ENCODE measurements at regions not wholly inside any gene's neighbourhood (a gene's known extent, or its start where the extent isn't known, plus 50 kb on each side); places are given as distances from the start of the nearest gene placed in this dataset.
"Not testable (repeated sequence)": the region's sequence is repeated elsewhere in the genome, so short reads cannot be mapped to it uniquely, and the experiment has no call there.

DNA sequence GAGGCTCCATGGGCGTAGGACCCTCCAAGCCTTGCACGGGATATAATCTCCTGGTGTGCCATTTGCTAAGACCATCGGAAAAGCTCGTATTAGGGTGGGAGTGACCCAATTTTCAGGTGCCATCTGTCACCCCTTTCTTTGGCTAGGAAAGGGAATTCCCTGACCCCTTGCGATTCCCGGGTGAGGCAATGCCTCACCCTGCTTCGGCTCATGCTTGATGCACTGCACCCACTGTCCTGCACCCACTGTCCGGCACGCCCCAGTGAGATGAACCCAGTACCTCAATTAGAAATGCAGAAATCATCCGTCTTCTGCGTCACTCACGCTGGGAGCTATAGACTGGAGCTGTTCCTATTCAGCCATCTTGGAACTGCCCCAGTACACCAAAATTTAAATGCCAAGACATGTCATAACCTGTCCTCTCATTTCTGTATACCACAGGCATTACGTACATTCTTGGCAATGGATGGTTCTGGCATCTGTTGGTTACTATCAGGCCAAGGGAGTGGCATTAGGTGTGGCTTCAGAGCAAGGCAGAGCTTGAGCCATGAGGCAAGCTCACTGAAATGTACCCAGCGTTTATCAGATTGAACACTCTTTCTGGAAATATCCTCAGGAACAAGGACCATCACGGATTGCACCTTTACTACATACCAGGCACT lies 95.4 kb upstream of the GALNT18 start:
- no peak for DNase-seq (ENCODE audit: low read depth, low spot score)

DNA sequence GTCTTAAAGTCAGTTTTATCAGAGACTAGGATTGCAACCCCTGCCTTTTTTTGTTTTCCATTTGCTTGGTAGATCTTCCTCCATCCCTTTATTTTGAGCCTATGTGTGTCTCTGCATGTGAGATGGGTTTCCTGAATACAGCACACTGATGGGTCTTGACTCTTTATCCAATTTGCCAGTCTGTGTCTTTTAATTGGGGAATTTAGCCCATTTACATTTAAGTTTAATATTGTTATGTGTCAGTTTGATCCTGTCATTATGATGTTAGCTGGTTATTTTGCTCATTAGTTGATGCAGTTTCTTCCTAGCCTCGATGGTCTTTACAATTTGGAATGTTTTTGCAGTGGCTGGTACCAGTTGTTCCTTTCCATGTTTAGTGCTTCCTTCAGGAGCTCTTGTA lies 93.3 kb upstream of the GALNT18 start:
- DNase-seq (ENCODE audit: low read depth, low spot score) = not testable (repeated sequence)

DNA sequence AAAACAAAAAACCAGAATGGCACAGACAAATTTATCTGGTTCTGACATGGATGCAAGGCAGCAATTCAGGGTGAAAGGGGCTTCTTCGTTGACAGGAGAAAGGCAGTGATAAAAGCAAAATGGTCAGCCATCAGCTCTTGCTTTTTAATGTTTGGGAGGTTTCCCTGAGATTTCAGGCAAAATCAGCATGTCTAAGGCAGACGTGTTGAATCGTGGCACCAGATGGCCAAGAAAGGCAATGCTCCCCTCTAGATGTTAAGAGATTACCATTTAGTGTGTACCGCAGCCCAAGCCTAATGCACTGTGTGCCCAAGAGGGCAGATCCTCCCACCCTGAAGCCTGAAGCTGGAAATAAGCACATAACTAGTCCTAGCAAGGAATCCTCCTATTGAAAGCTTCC lies 88.8 kb upstream of the GALNT18 start:
- DNase-seq (ENCODE audit: low read depth, low spot score) = no peak

DNA sequence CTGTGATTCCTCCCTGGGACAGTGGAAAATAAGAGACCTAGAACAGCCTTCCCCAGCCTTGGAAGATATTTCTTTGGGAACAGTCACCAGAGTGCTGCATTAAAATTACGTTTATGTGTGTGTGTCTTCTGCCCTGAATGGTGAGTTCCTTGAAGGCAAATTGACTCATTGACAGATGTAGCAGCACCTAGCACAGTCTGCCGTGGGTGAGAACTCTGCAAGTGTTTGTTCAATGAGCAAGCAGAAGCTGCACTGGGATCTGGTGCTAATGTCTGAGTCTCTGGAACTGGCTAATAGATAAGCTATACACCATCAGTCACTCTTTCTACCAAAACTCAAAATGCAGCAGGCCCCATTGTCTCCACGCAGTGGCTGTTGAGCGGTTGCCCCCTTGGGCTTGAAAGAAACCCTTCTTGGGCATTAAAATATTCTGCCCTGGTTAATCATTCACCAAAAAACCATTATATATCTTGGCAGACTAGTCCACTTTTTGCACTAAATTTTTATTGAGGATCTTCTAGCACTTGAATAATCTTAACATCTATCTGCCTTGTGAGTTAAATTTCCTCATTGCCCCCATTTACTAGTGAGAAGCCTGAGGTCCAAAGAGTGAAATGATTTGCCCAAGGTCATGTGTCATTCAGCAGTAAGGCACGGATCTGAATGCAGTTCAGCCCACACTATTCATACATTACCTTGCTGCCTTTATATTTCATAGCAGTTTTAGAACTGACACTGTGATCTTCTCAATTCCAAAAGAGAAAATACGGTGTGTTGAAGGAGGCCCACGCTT lies 87.8 kb upstream of the GALNT18 start:
- no peak for DNase-seq (ENCODE audit: low read depth, low spot score)

DNA sequence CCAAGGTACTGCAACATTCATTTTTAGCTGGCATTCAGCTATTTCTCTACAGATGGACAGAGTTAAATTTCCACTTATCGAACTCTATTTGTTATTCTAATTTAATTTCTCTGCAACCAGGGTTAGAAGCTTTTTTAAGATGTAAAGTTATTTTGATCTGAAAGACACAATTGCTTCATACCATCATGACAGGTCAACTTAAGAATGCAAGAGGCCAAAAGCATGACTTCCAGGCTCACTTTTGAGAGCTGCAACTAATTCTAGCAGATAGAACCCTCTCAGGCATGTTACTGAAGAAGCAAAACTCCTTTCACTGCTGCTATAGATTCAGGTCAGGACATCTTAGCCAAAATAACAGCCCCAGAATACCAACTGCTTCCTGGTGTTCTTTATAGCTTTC lies 86.5 kb upstream of the GALNT18 start:
- DNase-seq (ENCODE audit: low read depth, low spot score) = no peak

DNA sequence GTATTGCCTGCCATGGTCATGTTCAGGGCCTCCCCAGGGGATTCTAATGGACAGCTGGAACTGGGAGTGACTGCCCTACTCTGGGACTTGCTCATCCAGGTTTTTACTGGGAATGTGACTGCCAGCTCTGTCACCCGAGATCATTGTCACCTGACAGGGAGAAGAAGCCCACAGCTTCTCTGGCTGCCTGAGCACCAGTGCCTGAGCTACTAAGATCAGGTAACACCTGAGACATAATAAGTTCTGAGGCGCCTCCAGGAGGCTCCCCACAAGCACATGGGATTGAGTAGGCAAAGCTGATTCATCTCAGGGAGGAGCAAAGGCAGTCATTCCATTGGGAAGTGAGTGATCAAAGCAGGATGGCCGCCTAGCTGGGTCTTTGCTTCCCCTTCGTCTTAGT lies 84.2 kb upstream of the GALNT18 start:
- no peak for DNase-seq (ENCODE audit: low read depth, low spot score)

DNA sequence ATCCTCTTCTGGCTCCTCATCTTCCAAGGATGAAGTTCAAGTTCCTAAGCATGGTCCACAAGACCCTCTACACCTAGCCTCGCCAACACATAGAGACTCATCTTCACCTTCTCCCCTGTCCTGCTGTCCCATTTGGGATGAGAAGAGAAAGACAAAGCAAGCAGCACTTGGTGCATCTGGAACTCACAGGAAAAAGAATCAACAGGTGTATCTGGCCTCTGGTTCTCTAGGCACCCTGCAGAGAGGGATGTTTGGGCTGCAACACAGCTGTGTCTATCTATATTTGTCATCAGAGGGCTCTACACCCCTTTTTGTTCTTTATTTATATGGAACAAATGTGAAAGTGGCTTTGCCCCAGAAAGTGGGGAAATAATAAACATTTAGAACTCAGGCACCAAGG lies 82.1 kb upstream of the GALNT18 start:
- DNase-seq (ENCODE audit: low read depth, low spot score) = no peak

DNA sequence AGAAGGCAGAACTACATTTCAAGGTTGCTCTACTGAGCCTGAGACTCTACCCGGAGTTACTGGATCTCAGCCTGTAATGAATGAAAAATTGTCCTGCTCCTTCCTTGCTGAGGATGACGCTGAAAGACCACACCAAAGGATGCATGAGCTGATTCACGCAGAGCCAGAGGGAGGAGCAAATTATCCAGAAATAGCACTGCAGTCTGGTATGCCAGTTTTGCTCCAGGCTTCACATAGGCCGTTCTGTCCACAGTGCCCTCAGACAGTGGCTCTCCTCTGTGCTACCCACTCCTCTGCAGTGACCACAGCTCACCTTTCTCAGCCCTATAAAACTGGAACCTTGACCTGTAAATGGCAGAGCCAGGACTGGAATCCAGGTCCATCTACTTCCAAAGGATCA lies 79.3 kb upstream of the GALNT18 start:
- DNase-seq (ENCODE audit: low read depth, low spot score) = no peak

DNA sequence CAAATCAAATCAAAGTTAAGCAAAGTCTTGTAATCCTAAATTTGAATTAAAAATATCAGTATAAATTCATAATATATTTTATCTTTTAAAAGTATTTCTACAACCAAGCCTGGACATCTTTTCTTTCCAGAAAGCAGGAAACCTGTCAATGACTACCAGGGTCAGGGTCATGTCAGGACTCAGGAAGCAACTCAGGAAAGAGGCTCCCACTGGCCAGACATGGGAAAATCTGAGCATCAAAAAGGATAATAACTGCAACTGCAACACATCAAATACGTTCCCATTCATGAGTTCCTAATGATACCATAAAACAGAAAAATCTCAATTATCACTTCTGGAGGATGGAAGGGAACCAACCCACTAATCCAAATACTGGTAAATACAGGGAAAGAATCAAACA lies 76.0 kb upstream of the GALNT18 start:
- DNase-seq (ENCODE audit: low read depth, low spot score) = no peak

DNA sequence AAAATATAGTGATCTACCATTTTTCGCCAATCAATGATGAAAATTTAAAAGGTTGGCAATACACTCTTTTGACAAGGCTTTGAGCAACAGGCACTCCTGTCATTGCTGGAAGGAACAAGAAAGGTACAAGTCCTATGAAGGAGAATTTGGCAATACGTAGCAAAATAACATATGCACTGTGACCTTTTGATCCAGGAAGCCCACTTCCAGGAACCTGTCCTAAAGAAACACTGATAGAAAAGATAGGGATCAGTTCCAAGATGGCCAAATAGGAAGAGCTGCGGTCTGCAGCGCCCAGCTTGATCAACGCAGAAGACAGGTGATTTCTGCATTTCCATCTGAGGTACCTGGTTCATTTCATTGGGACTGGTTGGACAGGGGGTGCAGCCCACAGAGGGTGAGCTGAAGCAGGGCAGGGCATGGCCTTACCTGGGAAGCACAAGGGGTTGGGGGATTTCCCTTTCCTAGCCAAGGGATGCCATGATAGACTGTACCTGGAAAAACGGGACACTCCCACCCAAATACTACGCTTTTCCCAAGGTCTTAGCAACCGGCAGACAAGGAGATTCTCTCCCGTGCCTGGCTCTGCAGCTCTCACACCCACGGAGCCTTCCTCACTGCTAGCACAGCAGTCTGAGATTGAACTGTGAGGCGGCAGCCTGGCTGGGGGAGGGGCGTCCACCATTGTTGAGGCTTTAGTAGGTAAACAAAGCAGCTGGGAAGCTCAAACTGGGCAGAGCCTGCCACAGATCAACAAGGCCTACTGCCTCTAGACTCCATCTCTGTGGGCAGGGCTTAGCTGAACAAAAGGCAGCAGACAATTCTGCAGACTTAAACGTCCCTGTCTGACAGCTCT lies 69.7 kb upstream of the GALNT18 start:
- DNase-seq (ENCODE audit: low read depth, low spot score) = no peak

DNA sequence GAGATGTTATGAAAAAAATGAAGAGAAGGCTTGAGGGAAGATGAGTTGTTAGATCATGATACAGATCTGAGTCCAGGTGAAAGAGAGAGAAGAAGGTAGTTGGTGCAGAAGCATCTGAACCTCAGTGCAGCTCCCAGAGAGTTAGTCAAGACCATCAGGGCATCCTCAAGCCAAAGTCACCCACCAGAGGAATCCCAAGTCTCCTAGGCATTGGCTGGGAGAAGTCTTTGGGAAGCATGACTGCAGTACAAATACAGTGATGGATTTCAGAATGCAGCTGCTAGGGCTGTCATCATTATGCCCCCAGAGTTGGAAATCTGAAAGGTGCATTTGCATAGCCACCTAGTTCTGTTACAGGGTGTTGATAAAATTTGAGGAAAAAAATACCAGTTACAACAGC lies 59.7 kb upstream of the GALNT18 start:
- no peak for DNase-seq (ENCODE audit: low read depth, low spot score)

DNA sequence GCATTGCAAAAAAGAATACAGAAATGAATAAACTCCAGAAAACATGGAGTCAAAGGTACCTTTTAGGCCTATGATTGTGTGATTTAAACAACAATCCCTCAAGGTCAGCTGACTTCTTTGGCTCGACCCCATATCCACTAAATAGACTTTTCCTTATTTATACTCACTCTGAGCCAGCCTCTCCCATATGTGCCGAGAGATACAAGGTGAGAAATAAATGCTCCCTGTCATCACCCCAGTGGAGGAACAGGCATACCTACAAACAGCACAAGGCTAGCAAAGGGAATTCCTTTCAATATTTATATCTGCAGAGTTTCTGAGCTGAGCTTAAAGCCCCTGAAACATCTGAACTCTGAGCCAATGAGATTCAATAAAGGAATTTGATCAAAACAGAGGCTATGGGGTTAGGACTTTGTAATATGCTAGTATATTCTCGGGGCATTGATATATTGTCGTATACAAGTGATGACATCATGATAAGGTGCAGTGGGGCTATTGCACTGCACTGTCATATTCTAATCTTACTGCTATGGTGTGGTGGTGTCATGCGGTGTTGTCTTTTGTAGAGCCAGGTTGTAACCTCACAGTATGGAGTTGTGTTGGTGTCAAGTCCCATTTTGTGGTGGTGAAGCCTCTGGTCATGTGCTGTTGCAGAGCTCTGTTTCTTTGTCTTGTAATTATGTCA lies 56.0 kb upstream of the GALNT18 start:
- no peak for DNase-seq (ENCODE audit: low read depth, low spot score)

DNA sequence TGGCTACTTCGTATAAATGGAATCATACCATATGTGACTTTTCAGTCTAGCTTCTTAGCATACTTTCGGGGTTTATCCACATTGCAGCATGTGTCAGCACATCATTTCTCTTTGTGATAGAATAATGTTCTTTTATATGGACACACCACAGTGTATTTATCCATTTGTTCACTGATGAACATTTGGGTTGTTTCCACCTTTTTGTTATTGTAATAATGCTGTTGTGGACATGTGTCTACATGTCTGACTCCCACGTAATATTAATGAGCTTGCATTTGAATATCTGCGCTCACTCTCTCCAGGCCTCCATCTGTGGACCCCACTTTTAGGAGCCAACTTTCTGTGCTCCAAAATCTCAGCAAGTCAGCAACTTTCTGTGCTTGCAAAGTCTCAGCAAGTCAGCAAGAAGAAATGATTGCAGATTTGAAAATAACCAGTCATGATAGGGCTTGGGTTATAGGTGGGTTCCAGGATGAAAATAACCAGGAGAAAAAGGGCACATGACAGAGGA lies 53.9 kb upstream of the GALNT18 start:
- no peak for DNase-seq (ENCODE audit: low read depth, low spot score)

DNA sequence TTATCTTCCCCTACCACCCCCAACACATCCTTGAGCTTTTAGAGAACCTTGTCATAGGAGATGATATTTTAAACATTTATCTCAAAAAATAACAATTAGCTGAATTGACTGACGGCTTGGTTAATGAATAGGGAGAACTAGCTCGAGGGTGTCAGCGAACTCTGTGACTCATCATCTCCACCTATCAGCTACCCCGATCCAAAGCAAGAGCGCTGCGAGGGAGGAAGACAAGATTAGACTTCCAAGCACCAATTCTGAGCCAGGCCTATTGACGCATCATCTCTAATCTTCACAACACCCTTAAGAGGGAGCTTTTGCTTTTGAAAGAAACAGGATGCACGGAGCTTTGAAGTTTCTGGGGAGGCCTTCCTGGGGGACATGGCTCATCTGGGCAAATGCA lies 51.0 kb upstream of the GALNT18 start:
- no peak for DNase-seq (ENCODE audit: low read depth, low spot score)

DNA sequence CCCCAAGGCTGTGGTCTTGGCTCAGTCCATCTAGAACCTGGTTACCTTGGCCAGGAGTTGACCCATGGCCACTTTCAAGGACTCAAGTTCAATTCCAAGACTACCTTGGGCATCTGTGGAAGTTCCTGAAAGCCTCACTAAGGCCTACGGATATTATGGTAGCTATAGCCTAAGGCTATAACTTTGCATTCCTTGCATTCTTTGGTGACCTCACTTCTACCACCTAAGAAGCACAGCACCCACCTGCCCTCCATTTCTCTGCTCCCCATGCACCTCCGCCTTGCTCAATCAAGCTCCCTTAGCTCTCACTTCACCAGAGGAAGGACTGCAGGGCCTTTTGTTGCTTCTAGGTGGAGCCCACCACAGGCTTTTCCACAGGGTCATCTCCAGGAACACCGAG lies 50.3 kb upstream of the GALNT18 start:
- DNase-seq (ENCODE audit: low read depth, low spot score) = no peak
